Coronary artery (tissue), 2 donors: ENCODE measurements at regions not wholly inside any gene's neighbourhood (a gene's known extent, or its start where the extent isn't known, plus 50 kb on each side); places are given as distances from the start of the nearest gene placed in this dataset.

ENCODE experiments used
- DNase-seq: peaks from one replicate; pipeline ENCODE4 v3.0.0-alpha.2; 2017; ENCODE audit warnings: low spot score
- H3K27ac ChIP-seq, 2 donors: fragments of 200-600 bp; sonication (generic); one replicate each; pipeline ENCODE4 v1.5.1; 2016 to 2019
- H3K4me3 ChIP-seq: fragments of 200-600 bp; sonication (generic); 2 replicates; pipeline ENCODE4 v1.5.1; 2016; ENCODE audit warnings: mild to moderate bottlenecking, moderate library complexity
- CTCF ChIP-seq: fragments of 200-600 bp; sonication (generic); IDR thresholded peaks from one replicate; pipeline ENCODE4 v1.5.1; 2019; ENCODE audit warnings: antibody characterized with exemption

GRCh38 chr5:157961176-157961575 lies 102.2 kb upstream of the CLINT1 start:
- TF ChIP-seq CTCF = no peak
- Histone ChIP-seq H3K27ac (no peak overlapping the region), H3K4me3 (no peak overlapping the region)
- no peak for DNase-seq

GRCh38 chr5:157959370-157959769 lies 100.4 kb upstream of the CLINT1 start:
- no peak overlapping the region for H3K4me3 ChIP-seq
- TF ChIP-seq CTCF = no peak
- DNase-seq = no peak
- no peak overlapping the region for H3K27ac ChIP-seq

GRCh38 chr5:157956271-157956885 lies 97.4 kb upstream of the CLINT1 start:
- H3K27ac ChIP-seq = no peak overlapping the region
- no peak overlapping the region for H3K4me3 ChIP-seq
- DNase-seq = no peak
- TF ChIP-seq CTCF = no peak

- H3K4me3 ChIP-seq = no peak overlapping the region
- TF ChIP-seq CTCF = no peak
- DNase-seq = no peak
- H3K27ac ChIP-seq = no peak overlapping the region
Observed at GRCh38 chr5:157955541-157956172, 96.7 kb upstream of the CLINT1 start.

DNA sequence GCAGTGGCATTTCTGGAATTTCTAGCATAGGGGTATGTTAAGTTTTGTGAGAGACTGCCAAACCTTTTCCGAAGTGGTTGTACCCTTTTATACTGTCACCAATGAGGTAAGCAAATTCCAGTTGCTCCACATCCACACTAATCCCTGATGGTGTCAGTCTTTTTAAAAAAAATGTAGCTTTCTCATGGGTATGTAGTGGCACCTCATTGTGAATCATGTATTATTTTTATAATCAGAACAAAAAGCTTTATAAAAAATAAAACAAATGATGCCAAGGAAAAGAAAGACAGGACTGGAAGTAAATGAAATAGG lies 93.4 kb upstream of the CLINT1 start:
- no peak for TF ChIP-seq CTCF
- Histone ChIP-seq H3K27ac (no peak overlapping the region), H3K4me3 (no peak overlapping the region)
- DNase-seq = no peak

- TF ChIP-seq CTCF = no peak
- H3K27ac ChIP-seq = no peak overlapping the region
- DNase-seq = no peak
- no peak overlapping the region for H3K4me3 ChIP-seq
Observed at GRCh38 chr5:157951673-157952373, 92.9 kb upstream of the CLINT1 start.

DNA sequence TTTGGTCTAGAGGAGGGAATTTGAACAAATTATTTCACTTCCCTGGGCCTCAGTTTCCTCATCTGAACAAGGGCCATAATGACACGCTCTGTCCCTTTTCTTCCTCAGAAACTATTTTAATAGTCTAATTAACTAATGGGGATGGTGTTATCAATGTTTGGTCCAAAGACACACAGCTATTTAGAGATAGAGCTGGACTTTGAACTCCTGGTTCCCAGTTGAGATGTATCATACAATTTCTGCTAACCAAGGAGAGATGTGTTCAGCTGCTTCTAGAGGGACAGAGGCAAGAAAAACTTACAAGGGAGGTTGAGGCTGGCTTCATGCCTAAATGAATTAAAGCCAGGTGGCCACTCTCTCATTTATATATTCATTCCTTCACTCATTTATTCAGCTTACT lies 90.6 kb upstream of the CLINT1 start:
- TF ChIP-seq CTCF = no peak
- DNase-seq = no peak
- peak overlapping the region in 1 of 2 donors; percentile 28 for H3K27ac ChIP-seq
- H3K4me3 ChIP-seq = no peak overlapping the region
